HL-60 (cell line): ENCODE measurements at regions not wholly inside any gene's neighbourhood (a gene's known extent, or its start where the extent isn't known, plus 50 kb on each side); places are given as distances from the start of the nearest gene placed in this dataset.
"Not testable (repeated sequence)": the region's sequence is repeated elsewhere in the genome, so short reads cannot be mapped to it uniquely, and the experiment has no call there.

Source experiments
- GABPA ChIP-seq: IDR thresholded peaks from 2 replicates; pipeline ENCODE4 v1.6.1; 2012; ENCODE audit warnings: low read depth
- POLR2AphosphoS5 ChIP-seq: IDR thresholded peaks from 2 replicates; pipeline ENCODE4 v1.6.1; 2012; ENCODE audit warnings: low read depth
- SPI1 ChIP-seq: IDR thresholded peaks from 2 replicates; pipeline ENCODE4 v1.6.1; 2012; ENCODE audit warnings: low read depth, mild to moderate bottlenecking, borderline replicate concordance
- TF ChIP-seq, protein P1 (sequence below): IDR thresholded peaks from one replicate; pipeline ENCODE4 v1.5.1; 2011; ENCODE audit warnings: low read length, control low read depth, inconsistent platforms; ENCODE audit not compliant: insufficient read depth

DNA sequence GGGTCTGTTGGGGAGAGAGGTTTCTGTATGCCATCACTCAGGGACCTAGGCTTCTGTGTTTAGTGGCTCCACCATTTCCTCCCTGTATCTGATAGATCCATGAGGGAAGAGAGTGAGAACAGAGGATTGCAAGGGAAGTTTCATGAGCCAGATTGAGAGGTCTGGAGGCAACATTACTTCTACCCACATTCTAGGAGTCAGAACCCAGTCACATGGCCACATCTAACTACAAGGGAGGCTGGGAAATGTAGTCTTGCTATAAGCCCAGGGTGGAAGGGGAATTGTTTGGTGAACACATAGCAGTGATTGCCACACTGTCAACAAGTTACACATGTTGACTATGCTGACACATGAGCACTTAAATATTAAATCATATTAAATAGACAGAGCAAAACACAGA, 834.8 kb downstream of the C12orf50 start:
- TF ChIP-seq, protein P1, sequence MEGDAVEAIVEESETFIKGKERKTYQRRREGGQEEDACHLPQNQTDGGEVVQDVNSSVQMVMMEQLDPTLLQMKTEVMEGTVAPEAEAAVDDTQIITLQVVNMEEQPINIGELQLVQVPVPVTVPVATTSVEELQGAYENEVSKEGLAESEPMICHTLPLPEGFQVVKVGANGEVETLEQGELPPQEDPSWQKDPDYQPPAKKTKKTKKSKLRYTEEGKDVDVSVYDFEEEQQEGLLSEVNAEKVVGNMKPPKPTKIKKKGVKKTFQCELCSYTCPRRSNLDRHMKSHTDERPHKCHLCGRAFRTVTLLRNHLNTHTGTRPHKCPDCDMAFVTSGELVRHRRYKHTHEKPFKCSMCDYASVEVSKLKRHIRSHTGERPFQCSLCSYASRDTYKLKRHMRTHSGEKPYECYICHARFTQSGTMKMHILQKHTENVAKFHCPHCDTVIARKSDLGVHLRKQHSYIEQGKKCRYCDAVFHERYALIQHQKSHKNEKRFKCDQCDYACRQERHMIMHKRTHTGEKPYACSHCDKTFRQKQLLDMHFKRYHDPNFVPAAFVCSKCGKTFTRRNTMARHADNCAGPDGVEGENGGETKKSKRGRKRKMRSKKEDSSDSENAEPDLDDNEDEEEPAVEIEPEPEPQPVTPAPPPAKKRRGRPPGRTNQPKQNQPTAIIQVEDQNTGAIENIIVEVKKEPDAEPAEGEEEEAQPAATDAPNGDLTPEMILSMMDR: not testable (repeated sequence)
- not testable (repeated sequence) for TF ChIP-seq SPI1, POLR2AphosphoS5, GABPA
